GM12865 (cell line): ENCODE measurements at regions not wholly inside any gene's neighbourhood (a gene's known extent, or its start where the extent isn't known, plus 50 kb on each side); places are given as distances from the start of the nearest gene placed in this dataset.
A peak's percentile ranks its signal among the peaks of the same experiment; 100 is the strongest.
"Not testable (repeated sequence)": the region's sequence is repeated elsewhere in the genome, so short reads cannot be mapped to it uniquely, and the experiment has no call there.

Experiments
- DNase-seq: peaks from one replicate; pipeline ENCODE4 v3.0.0; 2010; ENCODE audit warnings: low read depth
- H3K4me3 ChIP-seq: 2 replicates; pipeline ENCODE4 v1.5.1; 2011; ENCODE audit warnings: mild to moderate bottlenecking, low read depth, low read length, control low read depth
- TF ChIP-seq, protein P1 (sequence below): IDR thresholded peaks from 2 replicates; pipeline ENCODE4 v1.5.1; 2011; ENCODE audit warnings: low read length, control low read depth, low read depth, inconsistent platforms; ENCODE audit not compliant: insufficient read depth; ENCODE audit errors: missing control alignments

- peak; percentile 68 for DNase-seq
- TF ChIP-seq, protein P1, sequence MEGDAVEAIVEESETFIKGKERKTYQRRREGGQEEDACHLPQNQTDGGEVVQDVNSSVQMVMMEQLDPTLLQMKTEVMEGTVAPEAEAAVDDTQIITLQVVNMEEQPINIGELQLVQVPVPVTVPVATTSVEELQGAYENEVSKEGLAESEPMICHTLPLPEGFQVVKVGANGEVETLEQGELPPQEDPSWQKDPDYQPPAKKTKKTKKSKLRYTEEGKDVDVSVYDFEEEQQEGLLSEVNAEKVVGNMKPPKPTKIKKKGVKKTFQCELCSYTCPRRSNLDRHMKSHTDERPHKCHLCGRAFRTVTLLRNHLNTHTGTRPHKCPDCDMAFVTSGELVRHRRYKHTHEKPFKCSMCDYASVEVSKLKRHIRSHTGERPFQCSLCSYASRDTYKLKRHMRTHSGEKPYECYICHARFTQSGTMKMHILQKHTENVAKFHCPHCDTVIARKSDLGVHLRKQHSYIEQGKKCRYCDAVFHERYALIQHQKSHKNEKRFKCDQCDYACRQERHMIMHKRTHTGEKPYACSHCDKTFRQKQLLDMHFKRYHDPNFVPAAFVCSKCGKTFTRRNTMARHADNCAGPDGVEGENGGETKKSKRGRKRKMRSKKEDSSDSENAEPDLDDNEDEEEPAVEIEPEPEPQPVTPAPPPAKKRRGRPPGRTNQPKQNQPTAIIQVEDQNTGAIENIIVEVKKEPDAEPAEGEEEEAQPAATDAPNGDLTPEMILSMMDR: peak; percentile 90
- no peak overlapping the region for H3K4me3 ChIP-seq
Observed at GRCh38 chr2:84302513-84303412, 156.3 kb downstream of the SUCLG1 start.

- TF ChIP-seq, protein P1: no peak
- no peak for DNase-seq
- no peak overlapping the region for H3K4me3 ChIP-seq
Observed at GRCh38 chr2:84301717-84302116, 157.4 kb downstream of the SUCLG1 start.

DNA sequence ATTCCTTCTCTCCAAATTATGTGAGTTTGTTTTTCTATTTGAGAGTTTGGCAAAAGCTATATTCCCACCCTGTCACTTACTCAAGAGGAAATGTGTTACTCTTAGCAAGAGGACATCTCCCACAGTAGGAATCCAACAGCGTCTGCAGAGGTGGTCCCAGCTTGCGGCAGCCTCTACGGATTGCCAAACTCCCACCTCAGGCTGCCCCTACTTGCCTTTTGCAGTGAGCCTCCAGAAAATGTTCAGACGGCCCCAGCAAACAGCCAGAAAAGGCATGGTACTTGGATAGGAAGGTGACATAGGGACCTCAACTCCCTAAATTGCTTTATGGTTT, 158.4 kb downstream of the SUCLG1 start:
- H3K4me3 ChIP-seq: no peak overlapping the region
- TF ChIP-seq, protein P1: no peak
- no peak for DNase-seq

DNA sequence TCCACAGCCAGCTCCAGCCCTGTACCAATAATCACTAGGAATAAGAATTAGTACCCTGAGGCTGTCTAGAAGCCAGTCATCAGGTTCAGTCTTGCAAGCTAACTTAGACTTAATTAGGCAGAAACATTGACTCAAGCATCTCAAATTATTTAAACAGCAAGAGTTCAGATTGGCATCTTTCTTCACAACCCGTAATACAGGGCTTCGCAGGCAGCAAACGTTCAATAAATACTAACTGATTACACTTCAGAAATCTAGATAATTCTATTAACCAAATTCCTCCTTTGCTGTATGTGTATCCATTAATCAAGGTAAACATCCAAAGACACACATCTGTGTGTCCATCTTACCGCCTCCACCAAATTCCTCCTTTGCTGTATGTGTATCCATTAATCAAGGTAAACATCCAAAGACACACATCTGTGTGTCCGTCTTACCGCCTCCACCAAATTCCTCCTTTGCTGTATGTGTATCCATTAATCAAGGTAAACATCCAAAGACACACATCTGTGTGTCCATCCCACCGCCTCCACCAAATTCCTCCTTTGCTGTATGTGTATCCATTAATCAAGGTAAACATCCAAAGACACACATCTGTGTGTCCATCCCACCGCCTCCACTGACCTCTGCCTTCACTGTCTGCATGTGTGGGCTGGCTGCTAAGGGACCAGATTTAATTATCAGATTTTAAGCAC, 158.9 kb downstream of the SUCLG1 start:
- not testable (repeated sequence) for DNase-seq, H3K4me3 ChIP-seq

GRCh38 chr2:84299211-84299775, 159.8 kb downstream of the SUCLG1 start:
- TF ChIP-seq, protein P1: no peak
- no peak overlapping the region for H3K4me3 ChIP-seq
- DNase-seq: no peak

- no peak overlapping the region for H3K4me3 ChIP-seq
- no peak for DNase-seq
Observed at GRCh38 chr2:84297155-84297554, 161.9 kb downstream of the SUCLG1 start.

More at GRCh38 chr2:84297155-84297554, 161.9 kb downstream of the SUCLG1 start:
- TF ChIP-seq, protein P1: no peak
